ENCODE measurements at regions not wholly inside any gene's neighbourhood (a gene's known extent, or its start where the extent isn't known, plus 50 kb on each side); places are given as distances from the start of the nearest gene placed in this dataset.

- Histone ChIP-seq H3K4me3 (no peak overlapping the region), H3K27ac (no peak overlapping the region), H3K27me3 (no peaks in the 10 kb centered on the region), H3K36me3 (no peaks in the 10 kb centered on the region), H3K4me1 (no peaks in the 10 kb centered on the region), H3K9me3 (no peaks in the 10 kb centered on the region)
- TF ChIP-seq CTCF (IDR thresholded peaks at IDR 0.05 in 4 of 5, conservative IDR thresholded peaks at IDR 0.05 in 1 of 5) (no peak), POLR2A (IDR thresholded peaks at IDR 0.05) (no peak)
- intact Hi-C loops (cut with DNase I; ENCODE audit: low total_unique reads), result no loop called here
- in situ Hi-C loops (cut with MboI; ENCODE audit: low sequenced_read_pairs in 4 of 4), result loop anchor here in 1 of 4 donors (25.0 kb wide), 1 partner anchor 92 kb away; no protein-coding TSS in a partner anchor
- DNase-seq (no peak), ATAC-seq (no peak)
Observed at GRCh38 chr10:4470231-4470835, 355.7 kb upstream of the AKR1E2 start.

- in situ Hi-C loops (cut with MboI; ENCODE audit: low sequenced_read_pairs in 4 of 4), result loop anchor here in 1 of 4 donors (25.0 kb wide), 1 partner anchor 95 kb away; no protein-coding TSS in a partner anchor
- Histone ChIP-seq H3K4me1 (no peaks in the 10 kb centered on the region), H3K9me3 (no peaks in the 10 kb centered on the region), H3K27me3 (no peaks in the 10 kb centered on the region), H3K36me3 (no peaks in the 10 kb centered on the region), H3K4me3 (no peak overlapping the region), H3K27ac (no peak overlapping the region)
- ATAC-seq (no peak), DNase-seq (no peak)
- TF ChIP-seq CTCF (IDR thresholded peaks at IDR 0.05 in 4 of 5, conservative IDR thresholded peaks at IDR 0.05 in 1 of 5) (no peak), POLR2A (IDR thresholded peaks at IDR 0.05) (no peak)
- intact Hi-C loops (cut with DNase I; ENCODE audit: low total_unique reads), result no loop called here
Observed at GRCh38 chr10:4467481-4467880, 358.5 kb upstream of the AKR1E2 start.

- intact Hi-C loops (cut with DNase I; ENCODE audit: low total_unique reads), result no loop called here
- Histone ChIP-seq H3K27ac (no peak overlapping the region), H3K4me3 (no peak overlapping the region), H3K4me1 (no peaks in the 10 kb centered on the region), H3K36me3 (no peaks in the 10 kb centered on the region), H3K27me3 (no peaks in the 10 kb centered on the region), H3K9me3 (no peaks in the 10 kb centered on the region)
- TF ChIP-seq POLR2A (IDR thresholded peaks at IDR 0.05) (no peak), CTCF (IDR thresholded peaks at IDR 0.05 in 4 of 5, conservative IDR thresholded peaks at IDR 0.05 in 1 of 5) (no peak)
- no peak for ATAC-seq
- in situ Hi-C loops (cut with MboI; ENCODE audit: low sequenced_read_pairs in 4 of 4), result loop anchor here in 1 of 4 donors (25.0 kb wide), 1 partner anchor 102 kb away; no protein-coding TSS in a partner anchor
- no peak for DNase-seq
Observed at GRCh38 chr10:4460267-4460666, 365.7 kb upstream of the AKR1E2 start.

GRCh38 chr10:4459531-4459930, 366.5 kb upstream of the AKR1E2 start:
- Histone ChIP-seq H3K27me3 (no peaks in the 10 kb centered on the region), H3K36me3 (no peaks in the 10 kb centered on the region), H3K27ac (no peak overlapping the region), H3K9me3 (no peaks in the 10 kb centered on the region), H3K4me3 (no peak overlapping the region), H3K4me1 (no peaks in the 10 kb centered on the region)
- DNase-seq (no peak), ATAC-seq (no peak)
- in situ Hi-C loops (cut with MboI; ENCODE audit: low sequenced_read_pairs in 4 of 4), result loop anchor here in 1 of 4 donors (25.0 kb wide), 1 partner anchor 103 kb away; no protein-coding TSS in a partner anchor
- no peak for TF ChIP-seq CTCF (IDR thresholded peaks at IDR 0.05 in 4 of 5, conservative IDR thresholded peaks at IDR 0.05 in 1 of 5)
- TF ChIP-seq POLR2A (IDR thresholded peaks at IDR 0.05), result no peak
- intact Hi-C loops (cut with DNase I; ENCODE audit: low total_unique reads), result no loop called here
